ENCODE measurements at regions not wholly inside any gene's neighbourhood (a gene's known extent, or its start where the extent isn't known, plus 50 kb on each side); places are given as distances from the start of the nearest gene placed in this dataset.

DNA sequence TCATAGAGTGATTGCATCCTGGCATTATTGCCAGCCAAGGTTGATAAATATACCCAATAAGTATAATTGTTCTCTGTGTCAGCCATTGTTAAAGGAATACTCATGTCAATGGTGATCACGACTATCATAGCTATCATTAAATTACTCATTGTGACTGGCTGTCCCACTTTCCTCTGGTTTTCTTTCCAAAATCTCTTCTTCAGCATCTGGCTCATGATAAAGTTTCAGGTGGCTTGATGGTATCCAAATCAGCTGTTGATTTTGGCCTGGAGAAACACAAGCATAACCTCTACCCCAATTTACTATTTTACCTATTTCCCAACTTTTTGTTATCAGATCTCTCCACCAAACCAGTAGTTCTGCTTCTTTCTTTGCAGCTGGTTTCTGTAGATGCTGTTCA is 67.1 kb upstream of the SPIN2A start:
- no peaks in the 10 kb centered on the region for H3K27me3 Mint-ChIP-seq
- peaks cover under 1% of the 10 kb centered on the region for H3K36me3 Mint-ChIP-seq (ENCODE audit: low read depth)
- no peaks in the 10 kb centered on the region for H3K9me3 Mint-ChIP-seq
- H3K27ac Mint-ChIP-seq, result no peak overlapping the region
- no peaks in the 10 kb centered on the region for H3K4me1 Mint-ChIP-seq
- no peak for ATAC-seq (replicated peaks)
- H3K4me3 Mint-ChIP-seq, result no peak overlapping the region

DNA sequence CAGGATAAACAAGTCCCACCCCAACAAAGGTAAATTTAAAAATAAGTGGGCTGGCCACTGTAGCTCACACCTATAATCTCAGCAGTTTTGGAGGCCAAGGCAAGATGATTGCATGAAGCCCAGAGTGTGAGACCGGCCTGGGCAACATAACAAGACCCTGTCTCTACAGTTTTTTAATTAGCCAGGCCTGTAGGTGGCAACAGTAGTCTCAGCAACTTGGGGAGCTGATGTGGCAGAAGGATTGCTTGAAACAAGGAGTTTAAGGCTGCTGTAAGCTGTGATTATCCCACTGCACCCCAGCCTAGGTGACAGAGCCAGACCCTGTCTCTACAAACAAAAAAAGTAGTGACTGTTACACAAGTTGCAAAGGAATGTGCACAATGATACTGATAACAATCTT is 74.6 kb upstream of the FAAH2 start:
- ATAC-seq (replicated peaks), result no peak
- H3K27ac Mint-ChIP-seq, result no peak overlapping the region
- peaks cover under 1% of the 10 kb centered on the region for H3K9me3 Mint-ChIP-seq
- peaks cover 14% of the 10 kb centered on the region for H3K36me3 Mint-ChIP-seq (ENCODE audit: low read depth)
- H3K4me3 Mint-ChIP-seq, result no peak overlapping the region
- H3K27me3 Mint-ChIP-seq, result no peaks in the 10 kb centered on the region
- H3K4me1 Mint-ChIP-seq, result no peaks in the 10 kb centered on the region

GRCh38 chrX:57227691-57228090 is 58.8 kb upstream of the FAAH2 start:
- Mint-ChIP-seq H3K4me3 (no peak overlapping the region), H3K27ac (peak overlapping the region; percentile 38), H3K9me3 (peaks cover 4% of the 10 kb centered on the region), H3K36me3 (ENCODE audit: low read depth) (peaks cover 26% of the 10 kb centered on the region), H3K27me3 (no peaks in the 10 kb centered on the region), H3K4me1 (no peaks in the 10 kb centered on the region)
- ATAC-seq (replicated peaks), result peak; percentile 91

GRCh38 chrX:57232658-57233360 is 53.7 kb upstream of the FAAH2 start:
- Mint-ChIP-seq H3K36me3 (ENCODE audit: low read depth) (peaks cover 17% of the 10 kb centered on the region), H3K27ac (peak overlapping the region; percentile 41), H3K4me3 (no peak overlapping the region), H3K27me3 (no peaks in the 10 kb centered on the region), H3K9me3 (no peaks in the 10 kb centered on the region), H3K4me1 (no peaks in the 10 kb centered on the region)
- peak; percentile 94 for ATAC-seq (replicated peaks)

Data from activated T-helper 17 cell treated with anti-CD3 and anti-CD28 coated beads, Interleukin-2, amount 50 U/mL, for 72 hours (primary cell).